ENCODE measurements at regions not wholly inside any gene's neighbourhood (a gene's known extent, or its start where the extent isn't known, plus 50 kb on each side); places are given as distances from the start of the nearest gene placed in this dataset.

DNA sequence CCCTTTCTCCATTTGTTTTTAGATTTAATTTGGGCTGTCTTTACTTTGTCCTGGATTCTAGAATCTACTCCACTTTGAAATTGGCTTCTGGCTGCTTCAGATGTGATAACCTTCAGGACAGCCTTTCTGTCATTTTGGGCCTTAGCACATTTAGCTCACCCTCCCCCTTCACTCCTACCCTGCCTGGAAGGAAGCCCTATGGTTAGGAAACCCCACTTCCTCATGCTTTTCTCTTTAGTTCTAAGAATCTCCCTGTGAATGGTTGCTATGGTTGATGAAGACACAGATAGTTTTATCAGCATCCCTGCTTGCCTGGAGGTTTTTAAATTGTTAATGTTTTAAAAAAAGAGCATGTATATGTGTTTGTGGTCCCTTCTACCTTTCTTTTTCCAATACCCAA, 100.7 kb upstream of the PTPN13 start:
- H2AFZ ChIP-seq, result no peak overlapping the region
- H3K27ac ChIP-seq, result no peak overlapping the region
- H3K79me2 ChIP-seq (ENCODE audit: low read depth), result no peaks in the 10 kb centered on the region
- no peaks in the 10 kb centered on the region for H4K20me1 ChIP-seq (ENCODE audit: insufficient read depth)
- TF ChIP-seq, protein P1, sequence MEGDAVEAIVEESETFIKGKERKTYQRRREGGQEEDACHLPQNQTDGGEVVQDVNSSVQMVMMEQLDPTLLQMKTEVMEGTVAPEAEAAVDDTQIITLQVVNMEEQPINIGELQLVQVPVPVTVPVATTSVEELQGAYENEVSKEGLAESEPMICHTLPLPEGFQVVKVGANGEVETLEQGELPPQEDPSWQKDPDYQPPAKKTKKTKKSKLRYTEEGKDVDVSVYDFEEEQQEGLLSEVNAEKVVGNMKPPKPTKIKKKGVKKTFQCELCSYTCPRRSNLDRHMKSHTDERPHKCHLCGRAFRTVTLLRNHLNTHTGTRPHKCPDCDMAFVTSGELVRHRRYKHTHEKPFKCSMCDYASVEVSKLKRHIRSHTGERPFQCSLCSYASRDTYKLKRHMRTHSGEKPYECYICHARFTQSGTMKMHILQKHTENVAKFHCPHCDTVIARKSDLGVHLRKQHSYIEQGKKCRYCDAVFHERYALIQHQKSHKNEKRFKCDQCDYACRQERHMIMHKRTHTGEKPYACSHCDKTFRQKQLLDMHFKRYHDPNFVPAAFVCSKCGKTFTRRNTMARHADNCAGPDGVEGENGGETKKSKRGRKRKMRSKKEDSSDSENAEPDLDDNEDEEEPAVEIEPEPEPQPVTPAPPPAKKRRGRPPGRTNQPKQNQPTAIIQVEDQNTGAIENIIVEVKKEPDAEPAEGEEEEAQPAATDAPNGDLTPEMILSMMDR (conservative IDR thresholded peaks at IDR 0.05), result no peak
- TF ChIP-seq EZH2 (IDR thresholded peaks at IDR 0.05; ENCODE audit: low read depth), result no peak
- H3K36me3 ChIP-seq (ENCODE audit: low read depth), result no peaks in the 10 kb centered on the region
- ChIA-PET POLR2A (ENCODE audit: unreplicated experiment) (no interaction called here), CTCF (no interaction called here)
- BruUV-seq (replicated peaks), result no TSS peak
- intact Hi-C loops (cut with micrococcal nuclease; ENCODE audit: unreplicated experiment), result loop anchor here (10.0 kb wide), 1 partner anchor 1341 kb away; the partner anchor contains the start of gene MEPE
- H3K4me1 ChIP-seq (replicated peaks; ENCODE audit: insufficient read depth), result peaks cover 28% of the 10 kb centered on the region
- no peak overlapping the region for H3K4me2 ChIP-seq
- no peaks in the 10 kb centered on the region for H3K27me3 ChIP-seq (ENCODE audit: insufficient read depth, low read depth)
- no peaks in the 10 kb centered on the region for H3K9me3 ChIP-seq (ENCODE audit: insufficient read depth, low read depth)
- no peak overlapping the region for H3K4me3 ChIP-seq
- H3K9me2 ChIP-seq (ENCODE audit: insufficient read depth), result no peaks in the 10 kb centered on the region
- DNase-seq, result no peak
- H3F3A ChIP-seq (ENCODE audit: insufficient read depth, low read depth), result 0 out of 2 replicates have a peak, but pooled peaks cover 8% of the 10 kb centered on the region

DNA sequence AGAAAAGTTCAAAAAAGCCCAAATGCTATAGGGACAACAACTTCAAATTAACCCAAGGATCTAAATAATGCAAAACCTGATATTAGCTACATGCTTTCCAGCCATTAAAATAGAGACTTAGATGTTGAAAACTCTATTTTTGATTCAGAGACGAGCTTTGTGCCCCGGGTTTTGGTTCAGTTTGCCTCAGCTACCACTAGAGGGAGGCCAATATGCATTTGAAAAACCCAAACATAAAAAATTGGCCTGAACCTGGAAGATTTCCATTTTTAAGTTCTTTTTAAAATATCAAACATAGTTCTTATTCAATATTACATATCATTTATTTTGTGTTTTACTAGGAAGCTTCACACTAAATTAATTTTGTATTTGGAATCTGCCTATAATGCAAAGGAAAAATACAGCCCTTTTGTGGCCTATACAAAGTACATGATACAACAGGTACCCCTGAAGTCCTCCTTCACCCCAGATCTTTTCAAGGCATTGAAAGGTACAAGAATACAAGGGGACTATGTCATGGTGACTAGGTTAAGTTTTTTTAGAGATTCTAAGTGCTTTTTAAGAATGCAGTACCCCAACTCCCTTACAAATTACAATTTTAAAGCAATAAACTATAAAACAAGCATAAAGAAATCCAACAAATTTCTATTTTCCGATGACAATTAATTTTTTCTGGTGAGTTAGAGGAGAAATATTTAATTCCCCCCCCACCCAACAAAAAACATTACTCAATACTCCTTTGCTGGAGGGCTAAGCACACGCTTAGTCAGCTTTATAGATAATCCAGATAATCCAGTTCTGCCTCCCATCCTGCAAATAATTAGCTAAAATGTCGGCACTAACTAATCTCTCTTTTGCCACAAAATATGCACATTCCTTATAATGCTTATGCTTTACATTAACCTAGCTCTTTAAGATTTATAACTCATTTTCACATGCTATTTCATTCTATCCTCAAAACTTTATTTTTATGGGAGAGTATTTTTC, 97.7 kb upstream of the PTPN13 start:
- ChIA-PET POLR2A (ENCODE audit: unreplicated experiment) (no interaction called here), CTCF (interaction anchor here (1.0 kb wide), 1 partner anchor 98 kb away, joined by 6 read pairs; the partner anchor contains the start of gene PTPN13)
- Histone ChIP-seq H3K9me3 (ENCODE audit: insufficient read depth, low read depth) (no peaks in the 10 kb centered on the region), H3K27me3 (ENCODE audit: insufficient read depth, low read depth) (no peaks in the 10 kb centered on the region), H3K4me1 (replicated peaks; ENCODE audit: insufficient read depth) (peaks cover 40% of the 10 kb centered on the region), H3K36me3 (ENCODE audit: low read depth) (no peaks in the 10 kb centered on the region), H3K79me2 (ENCODE audit: low read depth) (no peaks in the 10 kb centered on the region), H2AFZ (no peak overlapping the region), H3K4me3 (no peak overlapping the region; the same call in 1 of the 2 replicates), H4K20me1 (ENCODE audit: insufficient read depth) (no peaks in the 10 kb centered on the region), H3K9me2 (ENCODE audit: insufficient read depth) (no peaks in the 10 kb centered on the region), H3K27ac (peak overlapping the region; percentile 76), H3F3A (ENCODE audit: insufficient read depth, low read depth) (0 out of 2 replicates have a peak, but pooled peaks cover 8% of the 10 kb centered on the region), H3K4me2 (peak overlapping the region; percentile 54)
- BruUV-seq (replicated peaks), result no TSS peak
- DNase-seq, result peak; percentile 8 to 64
- TF ChIP-seq EZH2 (IDR thresholded peaks at IDR 0.05; ENCODE audit: low read depth), result no peak
- TF ChIP-seq, protein P1 (conservative IDR thresholded peaks at IDR 0.05), result peak; percentile 86
- intact Hi-C loops (cut with micrococcal nuclease; ENCODE audit: unreplicated experiment), result loop anchor here (1.0 to 10.0 kb wide), 4 partner anchors 157 to 1338 kb away; partner anchors contain the start of gene MEPE

DNA sequence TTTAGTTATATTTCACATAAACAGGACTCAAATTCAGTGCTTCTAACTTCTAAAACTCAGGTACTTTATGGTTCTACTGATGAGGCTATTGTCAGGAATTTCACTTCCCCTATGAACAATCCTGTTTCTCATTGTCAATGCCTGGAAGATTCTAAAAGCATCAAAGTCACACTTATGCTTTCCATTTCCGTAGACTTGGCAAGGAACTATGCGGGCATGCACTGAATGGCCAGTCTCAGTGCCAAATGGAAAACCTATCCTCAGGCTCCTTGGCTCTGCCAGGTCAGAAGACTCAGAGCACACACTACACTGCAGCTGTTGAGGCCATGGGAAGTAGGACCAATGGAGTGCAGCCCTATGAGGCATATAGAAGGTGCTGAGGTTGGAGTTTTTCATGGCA, 97.0 kb upstream of the PTPN13 start:
- Histone ChIP-seq H3K27ac (no peak overlapping the region), H4K20me1 (ENCODE audit: insufficient read depth) (no peaks in the 10 kb centered on the region), H3K27me3 (ENCODE audit: insufficient read depth, low read depth) (no peaks in the 10 kb centered on the region), H3K9me3 (ENCODE audit: insufficient read depth, low read depth) (no peaks in the 10 kb centered on the region), H3F3A (ENCODE audit: insufficient read depth, low read depth) (0 out of 2 replicates have a peak, but pooled peaks cover 8% of the 10 kb centered on the region), H3K36me3 (ENCODE audit: low read depth) (no peaks in the 10 kb centered on the region), H3K4me1 (replicated peaks; ENCODE audit: insufficient read depth) (peaks cover 40% of the 10 kb centered on the region), H2AFZ (no peak overlapping the region), H3K9me2 (ENCODE audit: insufficient read depth) (no peaks in the 10 kb centered on the region), H3K4me2 (peak overlapping the region; percentile 54), H3K79me2 (ENCODE audit: low read depth) (no peaks in the 10 kb centered on the region), H3K4me3 (no peak overlapping the region)
- no TSS peak for BruUV-seq (replicated peaks)
- CTCF ChIA-PET, result interaction anchor here (1.0 to 1.2 kb wide), 2 partner anchors 15 to 97 kb away, joined by 4 to 6 read pairs; partner anchors contain the start of gene PTPN13
- intact Hi-C loops (cut with micrococcal nuclease; ENCODE audit: unreplicated experiment), result loop anchor here (5.0 to 10.0 kb wide), 3 partner anchors 740 to 1338 kb away; partner anchors contain the start of gene MEPE
- POLR2A ChIA-PET (ENCODE audit: unreplicated experiment), result no interaction called here
- no peak for TF ChIP-seq EZH2 (IDR thresholded peaks at IDR 0.05; ENCODE audit: low read depth)
- TF ChIP-seq, protein P1 (conservative IDR thresholded peaks at IDR 0.05), result no peak
- DNase-seq, result no peak
